Hematopoietic multipotent progenitor cell treated with erythropoietin and hydrocortisone succinate and interleukin-3 and kit ligand, for 4 days (in vitro differentiated cells): ENCODE measurements at regions not wholly inside any gene's neighbourhood (a gene's known extent, or its start where the extent isn't known, plus 50 kb on each side); places are given as distances from the start of the nearest gene placed in this dataset.
A peak's percentile ranks its signal among the peaks of the same experiment; 100 is the strongest.

Experiments used
- DNase-seq: peaks from one replicate; pipeline ENCODE4 v3.0.0-alpha.2; 2015

DNA sequence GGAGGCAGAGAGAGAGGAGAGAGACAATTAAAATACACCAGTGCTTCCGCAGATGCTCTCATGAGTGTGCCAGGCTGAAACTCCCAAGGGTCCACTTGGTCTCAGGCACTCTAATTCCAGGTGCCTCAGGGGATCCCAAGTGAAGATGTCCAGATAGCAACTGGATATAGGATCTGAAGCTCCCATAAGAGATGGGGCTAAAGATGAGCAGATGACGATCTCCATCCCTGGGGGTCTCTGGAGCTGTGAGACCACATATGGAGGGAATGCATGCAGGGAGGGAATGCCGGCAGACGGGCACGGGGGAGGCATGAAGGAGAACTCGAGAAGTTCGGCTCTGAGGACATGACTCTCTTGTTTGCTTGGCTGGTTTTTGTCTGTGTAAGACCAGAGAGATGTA, 223.7 kb upstream of the RAB6C start:
- no peak for DNase-seq

DNA sequence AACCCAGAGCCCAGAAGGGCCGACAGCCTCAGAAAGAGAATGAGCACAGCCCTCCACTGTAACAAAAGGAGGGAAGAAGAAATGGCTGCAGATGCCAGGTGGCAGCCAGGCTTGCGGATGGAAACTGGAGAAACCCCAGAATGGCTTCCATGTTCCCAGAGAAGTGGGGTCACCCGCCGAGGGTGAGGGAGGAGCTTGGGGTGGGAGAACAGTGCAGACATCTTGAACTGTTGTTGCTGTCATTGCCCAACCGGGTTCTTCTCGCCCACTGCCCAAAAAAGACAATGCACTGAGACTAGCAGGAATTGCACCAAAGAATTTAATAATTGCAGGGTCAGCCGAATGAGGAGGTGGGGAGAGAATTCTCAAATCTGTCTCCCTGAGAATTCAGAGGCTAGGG, 223.2 kb upstream of the RAB6C start:
- DNase-seq: no peak

DNA sequence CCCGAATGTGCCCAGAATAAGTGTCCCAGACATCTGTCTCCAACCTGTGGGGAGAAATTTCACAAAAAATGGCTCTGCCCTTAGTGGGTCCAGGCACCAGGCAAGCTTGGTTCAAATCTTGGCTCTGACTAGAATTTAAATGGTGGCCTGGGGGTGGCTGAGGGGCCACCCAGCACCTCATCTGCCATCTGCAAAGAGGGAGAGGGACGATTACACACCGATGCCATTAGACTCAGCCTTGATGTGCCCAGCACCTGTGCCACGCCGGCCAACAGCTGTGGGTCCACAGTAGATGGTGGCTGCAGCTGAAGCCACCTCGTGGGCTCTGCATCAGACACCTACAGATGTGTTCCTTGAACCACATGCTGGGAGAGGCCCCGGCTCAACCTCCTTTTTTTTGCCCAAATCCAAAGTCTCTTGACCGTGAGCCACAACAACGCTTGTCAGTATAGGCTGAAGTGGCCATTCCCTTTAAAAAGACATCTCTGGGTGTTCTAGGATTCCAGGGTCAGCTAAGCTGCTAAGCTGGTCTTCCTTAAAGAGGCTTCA, 222.0 kb upstream of the RAB6C start:
- no peak for DNase-seq

DNA sequence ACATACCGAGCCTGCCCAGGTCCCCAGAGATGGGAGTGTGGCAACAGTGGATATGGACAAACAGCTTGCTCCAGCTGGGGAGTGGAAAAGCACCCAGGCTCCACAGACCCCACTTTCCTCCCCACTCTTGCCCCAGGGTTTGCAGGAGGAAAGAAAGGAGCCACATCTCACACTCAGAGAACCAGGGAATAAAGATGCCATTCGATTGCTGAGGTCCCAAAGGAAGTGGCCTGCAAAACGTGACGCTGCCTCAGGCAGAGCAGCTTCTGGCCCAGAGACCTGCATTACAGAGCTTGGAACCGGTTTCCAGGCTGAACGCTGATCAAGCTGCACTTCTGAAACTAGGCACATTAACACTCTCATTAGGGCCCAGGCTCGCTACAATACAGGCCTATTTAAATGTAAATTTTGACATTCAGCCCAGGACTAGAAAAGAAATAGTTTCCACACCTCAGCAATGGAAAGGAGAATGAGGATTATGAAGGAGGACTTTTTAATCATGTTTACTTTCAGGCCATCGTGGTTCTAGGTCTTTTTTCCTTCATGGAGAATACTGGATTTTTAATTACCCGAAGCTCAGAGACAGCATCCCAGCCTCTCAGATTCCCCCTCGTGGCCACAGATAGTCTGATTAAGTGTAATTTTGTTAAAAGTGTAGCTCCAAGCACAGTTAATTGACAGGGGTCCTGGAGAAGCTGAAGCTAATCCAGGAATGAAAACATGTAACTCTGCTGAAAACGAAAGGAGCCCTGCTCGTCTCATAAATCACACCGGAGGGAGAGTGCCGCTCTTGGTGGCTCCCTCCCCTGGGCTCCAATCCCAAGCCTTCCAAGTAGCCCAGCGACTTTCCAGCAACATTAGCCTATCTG, 221.3 kb upstream of the RAB6C start:
- no peak for DNase-seq

DNA sequence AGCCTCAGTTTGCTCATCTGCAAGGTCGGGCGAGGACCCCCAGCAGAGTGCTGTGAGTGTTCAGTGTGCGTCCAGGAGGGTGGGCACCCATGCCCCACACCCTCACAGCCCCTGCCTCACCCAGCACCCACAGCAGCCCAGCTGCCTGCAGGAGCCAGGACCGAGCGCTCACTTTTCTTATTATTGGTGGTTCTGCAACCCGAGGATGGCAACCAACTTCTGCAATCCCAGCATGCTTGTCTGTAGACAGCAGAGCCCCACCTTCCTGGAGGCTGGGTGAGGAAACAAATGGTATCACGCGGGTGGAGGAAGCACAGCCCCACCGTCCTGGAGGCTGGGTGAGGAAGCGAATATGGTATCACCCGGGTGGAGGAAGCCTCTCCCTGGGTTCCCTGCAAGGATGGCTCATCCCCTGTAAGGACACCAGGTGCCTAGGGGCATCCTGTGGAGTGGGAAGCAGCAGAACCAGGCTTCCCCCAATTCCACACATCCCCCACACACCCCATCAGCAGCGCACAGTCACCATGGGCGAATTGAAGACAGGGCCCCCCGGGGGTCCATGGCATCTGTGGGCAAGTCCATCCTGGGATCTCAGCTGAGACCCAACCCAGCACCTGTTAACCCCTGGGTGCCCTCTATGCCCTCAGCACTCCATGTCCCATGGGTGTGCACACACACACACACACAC, 220.5 kb upstream of the RAB6C start:
- peak; percentile 74 for DNase-seq

DNA sequence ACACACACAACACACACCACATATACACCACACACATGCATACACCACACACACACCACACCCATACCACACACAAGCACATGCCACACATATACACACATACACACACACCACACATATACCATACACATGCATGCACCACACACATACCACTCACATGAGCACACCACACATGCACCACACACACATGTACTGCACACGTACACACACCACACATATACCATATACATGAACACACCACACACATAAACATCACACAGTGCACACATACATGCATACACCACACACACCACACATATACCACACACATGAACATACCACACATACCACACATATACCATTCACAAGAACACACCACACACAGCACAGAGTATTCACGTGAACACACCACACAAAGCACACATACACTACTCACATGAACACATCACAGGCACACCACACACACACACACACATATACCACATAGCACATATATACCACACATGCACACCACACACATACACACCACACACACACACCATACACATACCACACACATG, 219.9 kb upstream of the RAB6C start:
- DNase-seq: no peak

DNA sequence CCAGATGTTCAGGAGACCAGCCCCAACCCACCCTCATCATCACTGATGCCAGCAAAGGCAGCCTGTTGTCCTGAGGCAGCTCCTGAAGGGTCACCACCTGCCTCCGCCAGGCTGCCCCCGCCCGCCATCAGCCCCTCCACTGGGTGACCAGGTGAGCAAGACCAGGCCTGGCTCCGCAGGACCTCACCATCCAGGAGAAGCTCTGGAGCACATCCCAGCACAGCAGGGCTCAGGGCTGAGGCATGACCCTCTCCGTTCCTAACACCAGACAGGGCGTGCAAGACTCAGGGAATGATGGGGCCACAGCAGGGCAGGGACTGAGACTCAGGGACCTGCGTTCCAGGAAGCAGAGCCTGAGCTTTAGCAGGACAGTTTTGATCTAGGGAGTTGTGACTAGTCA, 218.8 kb upstream of the RAB6C start:
- no peak for DNase-seq

DNA sequence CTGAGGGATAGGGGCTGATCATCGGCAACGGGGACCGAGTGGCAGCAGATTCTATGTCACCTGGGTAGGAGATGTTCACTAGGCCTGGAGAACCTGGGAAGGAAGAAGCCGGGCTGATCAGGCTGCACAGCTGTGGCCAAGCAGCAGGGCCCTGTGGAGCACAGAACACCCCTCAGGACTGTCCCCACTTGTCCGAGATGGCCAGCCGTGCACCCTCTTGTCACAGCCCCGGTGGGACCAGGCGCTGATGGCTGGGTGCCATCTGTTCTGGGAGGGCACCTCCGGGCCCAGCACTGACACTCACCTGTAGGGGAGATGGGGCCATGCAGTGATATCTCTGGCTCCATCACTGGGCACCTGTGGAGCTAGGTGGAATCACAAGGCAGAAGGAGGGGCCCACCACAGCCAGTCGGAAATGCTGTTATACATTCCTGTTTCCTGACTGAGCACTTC, 217.9 kb upstream of the RAB6C start:
- no peak for DNase-seq

DNA sequence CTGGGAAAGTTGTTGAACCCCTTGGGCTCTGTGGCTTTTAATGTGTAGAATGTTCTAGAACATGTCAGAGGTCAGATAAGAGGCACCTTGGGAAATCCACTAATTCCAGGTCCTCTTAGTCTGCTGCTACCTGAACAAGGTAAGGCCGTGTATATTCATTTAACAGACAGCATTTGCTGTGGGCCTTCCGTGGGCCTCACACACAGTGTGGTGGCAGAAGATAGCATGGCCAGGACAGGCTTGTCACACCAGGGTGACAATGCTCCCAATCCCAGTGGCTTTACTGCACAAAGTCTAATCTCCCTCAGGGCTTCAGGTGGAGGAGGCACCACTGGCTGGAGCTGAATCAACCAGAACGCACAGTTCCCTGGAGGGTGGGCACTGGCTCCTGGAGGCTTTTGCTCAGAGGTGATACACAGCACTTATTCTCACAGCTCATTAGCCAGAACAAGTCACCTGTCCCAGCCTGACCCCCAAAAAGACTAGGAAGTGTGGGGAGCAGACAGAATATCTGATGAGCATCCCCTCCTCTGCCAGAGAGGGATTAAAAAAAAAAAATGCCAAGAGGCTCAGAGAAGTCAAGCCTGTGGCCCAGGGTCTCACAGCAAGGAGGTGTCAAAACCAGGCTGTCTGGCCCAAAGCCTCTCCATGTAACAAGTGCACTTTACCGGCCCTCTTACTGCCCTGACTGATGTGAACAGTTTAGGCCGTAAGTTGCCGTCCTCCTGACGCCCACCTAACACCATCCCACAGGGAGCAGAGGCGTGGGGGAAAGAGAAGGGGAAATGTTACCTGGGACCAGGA, 216.9 kb upstream of the RAB6C start:
- no peak for DNase-seq

DNA sequence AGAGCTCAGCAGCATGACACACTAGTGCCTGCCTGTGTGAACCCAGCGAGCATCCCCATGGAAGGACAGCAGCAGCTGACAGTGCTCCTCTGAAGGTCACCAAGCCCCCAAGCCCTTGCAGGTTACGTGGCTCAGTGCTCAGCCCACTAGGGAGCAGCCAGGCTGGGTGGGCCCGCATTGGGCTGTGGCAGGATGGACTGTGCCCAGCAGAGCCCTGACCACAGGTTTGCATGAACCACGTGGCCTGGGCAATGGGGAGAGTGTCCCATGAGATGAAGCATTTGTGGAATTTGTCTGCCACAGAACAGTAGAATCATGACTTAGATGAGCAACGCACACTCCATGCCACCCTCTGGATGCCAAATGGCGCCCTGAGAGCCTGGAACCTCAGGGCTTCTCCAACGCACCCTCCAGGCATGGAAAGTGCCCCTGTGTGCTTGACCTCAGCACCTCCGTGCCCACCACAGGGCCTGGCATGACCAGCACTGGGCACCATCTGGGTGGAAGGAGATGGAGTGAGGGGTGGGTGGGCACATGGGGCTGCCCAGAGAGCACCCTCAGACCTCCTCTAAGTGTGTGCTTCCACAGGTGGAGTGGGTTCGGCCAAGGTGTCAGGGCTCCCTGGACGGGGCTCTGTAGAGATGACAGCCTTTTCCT, 216.1 kb upstream of the RAB6C start:
- DNase-seq: no peak

DNA sequence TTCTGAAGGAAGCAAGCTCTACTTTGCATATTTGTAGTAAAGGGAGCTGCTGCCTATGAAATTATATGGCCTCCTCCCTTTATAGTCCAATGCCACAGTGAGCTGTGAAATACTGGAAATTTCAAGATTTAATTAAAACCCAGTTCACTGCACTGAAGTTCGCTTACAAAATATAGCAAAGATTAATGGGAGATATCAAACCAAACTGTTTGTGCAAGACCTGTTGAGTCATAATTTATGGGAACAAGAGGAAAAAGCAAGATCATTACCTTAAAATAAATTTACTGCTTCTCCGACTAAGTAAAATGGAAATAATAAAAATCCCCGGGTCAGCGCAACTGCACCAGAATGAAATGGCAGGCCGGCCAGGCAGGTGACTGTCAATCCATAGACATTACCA, 215.5 kb upstream of the RAB6C start:
- peak; percentile 18 for DNase-seq

DNA sequence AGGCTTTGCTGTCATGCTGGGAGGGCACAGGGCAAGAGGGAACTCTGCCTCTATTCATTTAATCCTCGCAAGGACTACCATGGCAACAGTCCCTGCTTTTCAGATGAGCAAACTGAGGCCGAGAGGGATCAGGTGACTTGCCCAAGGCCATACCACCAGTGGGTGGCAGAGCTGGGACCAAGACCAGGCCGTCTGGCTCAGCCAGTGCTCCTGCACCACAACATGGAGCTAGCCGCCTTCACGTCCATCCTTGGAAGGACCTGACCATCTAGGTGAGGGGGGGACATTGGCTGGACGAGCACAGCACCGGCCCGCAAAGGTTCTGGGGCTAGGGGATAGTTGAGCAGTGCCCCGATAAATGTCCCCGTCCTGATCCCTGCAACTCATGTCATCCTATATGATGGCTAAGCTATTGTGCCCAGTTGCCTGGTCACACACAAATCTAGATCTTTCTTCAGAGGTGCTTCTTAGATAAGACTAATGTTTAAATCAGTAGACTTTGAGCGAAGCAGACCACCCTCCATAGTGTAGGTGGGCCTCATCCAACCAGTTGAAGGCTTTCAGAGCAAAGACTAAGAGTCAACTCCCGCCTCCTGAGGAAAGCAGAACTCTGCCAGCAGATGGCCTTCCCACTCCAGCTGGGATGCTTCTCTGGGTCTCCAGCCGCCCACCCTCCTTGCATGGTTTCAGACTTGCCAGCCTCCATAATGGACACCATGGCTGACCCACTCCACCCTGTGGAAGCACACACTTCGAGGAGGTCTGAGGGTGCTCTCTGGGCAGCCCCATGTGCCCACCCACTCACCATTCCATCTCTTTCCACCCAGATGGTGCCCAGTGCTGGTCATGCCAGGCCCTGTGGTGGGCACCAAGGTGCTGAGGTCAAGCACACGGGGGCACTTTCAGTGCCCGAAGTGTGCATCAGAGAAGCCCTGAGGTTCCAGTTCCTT, 214.8 kb upstream of the RAB6C start:
- peak; percentile 20 for DNase-seq

DNA sequence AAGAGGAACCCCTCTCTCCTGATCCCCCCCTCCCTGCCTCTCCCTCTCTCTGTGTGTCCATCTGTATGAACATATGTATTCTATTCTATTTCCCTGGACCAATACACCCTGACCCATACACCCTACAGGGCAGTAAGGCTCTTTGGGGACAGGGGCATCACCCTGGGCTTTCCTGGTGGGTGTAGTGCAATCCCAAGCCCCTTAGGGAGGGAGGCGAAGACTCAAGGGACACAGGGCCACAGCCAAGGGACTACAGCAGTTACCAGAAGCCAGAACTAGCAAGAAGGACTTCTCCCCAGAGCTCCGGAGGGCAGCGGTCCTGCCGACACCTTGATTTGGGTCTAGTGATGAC, 214.2 kb upstream of the RAB6C start:
- DNase-seq: no peak

DNA sequence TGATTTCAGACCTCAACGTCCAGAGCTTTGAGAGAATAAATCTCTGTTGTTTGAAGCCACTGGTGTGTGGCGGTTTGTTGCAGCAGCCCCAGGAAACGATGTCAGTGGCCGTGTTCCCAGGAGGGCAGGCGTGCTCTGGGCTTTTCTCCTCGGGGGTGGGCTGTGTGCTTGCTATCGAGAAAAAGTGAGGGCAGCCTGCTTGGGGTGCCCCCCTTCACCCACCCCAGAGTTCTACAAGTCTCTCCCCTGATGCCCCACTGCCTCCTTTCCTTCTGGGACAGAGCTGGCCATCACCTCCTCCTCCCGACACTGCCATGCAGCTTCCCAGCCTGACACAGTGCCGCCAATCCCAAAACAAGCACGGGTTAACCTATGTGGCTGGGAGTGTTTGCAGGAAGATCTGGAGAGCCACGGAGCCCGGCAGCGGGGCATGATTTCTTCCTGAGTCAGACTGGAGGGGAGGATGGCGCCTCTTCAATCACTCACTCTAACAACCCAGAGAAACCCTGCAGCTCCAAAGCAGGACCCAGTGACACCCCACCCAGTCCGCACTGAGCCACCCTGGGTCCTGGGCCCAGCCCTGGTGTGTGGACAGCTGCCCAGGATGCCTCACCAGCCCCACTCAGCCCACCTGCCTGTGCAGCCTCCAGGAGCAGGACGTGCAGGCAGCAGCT, 213.7 kb upstream of the RAB6C start:
- no peak for DNase-seq

DNA sequence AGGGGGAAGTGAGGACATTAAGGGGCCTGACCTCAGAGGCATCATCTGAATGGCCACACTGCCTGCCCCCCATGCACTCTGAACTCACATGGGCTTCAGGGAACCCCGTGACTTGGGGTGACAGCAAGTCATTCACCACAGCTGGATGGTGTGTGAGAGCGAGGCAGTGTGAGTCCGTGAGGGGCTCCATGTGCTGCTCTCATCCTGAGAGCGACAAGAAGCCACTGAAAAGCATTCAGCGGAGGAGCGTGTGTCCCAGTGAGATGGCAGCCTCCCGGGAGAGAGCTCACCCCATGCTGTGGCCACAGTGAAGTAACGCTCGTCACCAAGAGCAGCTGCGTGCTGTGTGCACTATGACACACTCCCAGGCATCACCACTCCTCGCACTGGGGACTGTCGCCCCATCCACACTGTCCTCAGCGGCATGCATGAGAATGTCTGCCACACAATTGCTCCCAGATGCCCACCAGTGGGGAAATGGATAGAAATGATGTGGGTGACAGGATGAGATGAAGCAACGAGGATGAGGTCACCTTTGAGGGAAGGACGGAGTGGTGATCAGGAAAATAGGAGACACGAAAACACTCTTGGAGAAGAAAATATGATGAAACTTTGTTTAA, 213.0 kb upstream of the RAB6C start:
- no peak for DNase-seq

DNA sequence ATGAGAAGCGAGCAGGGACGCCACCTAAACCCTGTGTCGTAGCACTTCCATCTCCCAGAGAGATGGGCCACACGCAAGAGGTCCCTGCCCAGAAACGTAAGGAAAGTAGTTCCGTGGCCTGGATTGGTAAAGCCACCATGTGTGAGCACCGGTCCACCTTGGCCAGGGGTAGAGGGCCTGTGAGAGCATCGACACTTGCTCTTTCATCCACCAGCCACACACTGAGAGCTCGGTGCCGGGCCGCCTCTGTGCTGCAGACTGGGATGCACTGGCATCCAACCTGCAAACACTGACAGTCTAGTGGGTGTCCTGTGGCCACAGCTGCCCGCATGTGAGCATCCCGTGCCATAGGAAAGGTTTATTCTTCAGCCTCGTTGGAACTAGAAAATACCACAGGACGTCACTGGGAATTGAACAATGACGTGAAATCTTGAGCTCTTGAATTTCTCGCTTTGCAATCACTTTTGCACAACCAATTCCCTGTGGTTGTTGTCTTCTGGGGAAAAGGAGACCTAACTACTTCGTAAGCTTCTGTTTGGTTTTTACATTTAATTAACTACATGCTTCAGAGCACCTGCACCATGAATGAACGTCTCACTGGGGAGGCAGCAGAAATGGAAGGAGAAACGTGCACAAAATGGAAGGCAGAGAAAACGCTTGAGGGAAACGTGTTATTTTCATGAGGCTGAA, 212.0 kb upstream of the RAB6C start:
- no peak for DNase-seq

DNA sequence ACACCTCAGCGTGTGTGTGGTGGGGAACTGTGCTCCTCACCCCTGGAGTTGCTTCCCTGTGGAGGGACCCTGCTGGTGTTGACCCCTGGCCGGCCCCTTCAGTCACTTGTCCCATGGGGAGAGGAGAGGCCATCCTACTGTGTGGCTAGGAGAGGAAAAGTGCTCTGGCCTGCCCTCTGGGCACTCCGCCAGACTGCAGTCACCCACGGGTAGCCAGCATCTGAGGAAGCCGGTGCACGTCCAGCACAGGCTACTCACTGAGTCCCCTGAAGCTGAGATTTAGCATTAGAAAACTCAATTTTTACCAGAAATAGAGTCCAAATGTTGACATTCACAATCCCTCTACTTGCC, 211.5 kb upstream of the RAB6C start:
- no peak for DNase-seq

DNA sequence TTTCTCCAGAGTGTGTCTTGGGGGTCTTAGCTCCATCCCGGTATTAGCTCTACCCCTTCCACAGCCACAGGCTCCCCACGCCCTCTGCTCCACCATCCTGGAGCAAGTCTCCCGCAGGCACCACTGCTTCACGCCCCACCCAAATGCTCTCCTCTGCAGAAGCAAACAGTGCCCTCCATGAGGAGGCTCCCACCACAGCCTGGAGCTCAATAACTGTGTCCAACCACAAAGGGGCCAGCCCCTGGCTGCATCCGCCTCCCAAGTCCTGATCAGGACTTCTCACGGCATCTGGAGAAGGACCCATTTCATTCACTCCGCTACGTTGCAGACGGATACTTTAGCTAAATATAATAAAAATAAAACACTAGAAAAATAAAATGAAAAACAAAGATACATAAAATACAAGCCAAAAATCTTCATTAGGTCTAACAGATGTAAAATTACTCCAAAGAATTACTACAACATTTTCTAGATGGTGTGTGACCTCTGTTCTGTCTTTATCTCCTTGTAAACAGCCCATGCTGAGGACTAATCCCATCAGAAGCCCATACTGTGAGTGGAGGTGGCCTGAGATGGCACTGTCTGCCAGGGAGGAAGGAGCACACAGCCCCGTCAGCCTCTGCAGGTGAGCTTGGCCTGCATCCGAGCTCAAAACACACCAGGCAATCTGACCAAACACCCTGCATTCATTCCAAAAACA, 210.8 kb upstream of the RAB6C start:
- DNase-seq: no peak
